ENCODE measurements at regions not wholly inside any gene's neighbourhood (a gene's known extent, or its start where the extent isn't known, plus 50 kb on each side); places are given as distances from the start of the nearest gene placed in this dataset.

GRCh38 chrX:112513154-112513553, 166.6 kb downstream of the LHFPL1 start:
- H2AFZ ChIP-seq (ENCODE audit: low read depth, low read length): no peak overlapping the region
- 78% methylated on average over 1 of the region's 3 CpGs for WGBS
- no peaks in the 10 kb centered on the region for H3K79me1 ChIP-seq (replicated peaks; ENCODE audit: low read length, poor library complexity, severe bottlenecking)
- no peak overlapping the region for H2AK5ac ChIP-seq (ENCODE audit: low read length, severe bottlenecking)
- no peak overlapping the region for H2BK15ac ChIP-seq (ENCODE audit: low read depth, poor library complexity, severe bottlenecking)
- no peak overlapping the region for H3K4ac ChIP-seq (ENCODE audit: low read depth in 1 of 2, low read length in 2 of 2)
- H3K36me3 ChIP-seq (ENCODE audit: control insufficient read depth in 1 of 2, insufficient read depth in 2 of 2, low read depth in 1 of 2, low read length in 2 of 2): no peaks in the 10 kb centered on the region
- peaks cover 24% of the 10 kb centered on the region for H3K9me3 ChIP-seq (ENCODE audit: control insufficient read depth, low read length)
- no peaks in the 10 kb centered on the region for H3K27me3 ChIP-seq (ENCODE audit: control insufficient read depth in 1 of 2, insufficient read depth in 1 of 2, low read length in 2 of 2)
- no peak overlapping the region for H4K91ac ChIP-seq (ENCODE audit: low read length)
- H3K18ac ChIP-seq (ENCODE audit: low read depth in 1 of 2, low read length in 2 of 2): no peak overlapping the region
- H2BK120ac ChIP-seq (ENCODE audit: low read depth, low read length): no peak overlapping the region
- H3K4me3 ChIP-seq (ENCODE audit: insufficient read depth in 1 of 2, low read depth in 1 of 2, low read length in 2 of 2): no peak overlapping the region
- no peak overlapping the region for H3K23ac ChIP-seq (ENCODE audit: low read length in 2 of 2)
- no peak overlapping the region for H4K8ac ChIP-seq (ENCODE audit: low read length)
- no peak overlapping the region for H2BK12ac ChIP-seq (ENCODE audit: low read length in 2 of 2)
- H3K9ac ChIP-seq (ENCODE audit: low read length): no peak overlapping the region
- H3K4me1 ChIP-seq (ENCODE audit: control insufficient read depth, insufficient read depth, low read depth, low read length): no peaks in the 10 kb centered on the region
- peak; percentile 20 for DNase-seq
- no peak overlapping the region for H3K27ac ChIP-seq (ENCODE audit: low read length, poor library complexity, severe bottlenecking)
- H2BK5ac ChIP-seq (ENCODE audit: low read depth, low read length, poor library complexity, severe bottlenecking): no peak overlapping the region
- H3K4me2 ChIP-seq (ENCODE audit: low read length, poor library complexity, severe bottlenecking): no peak overlapping the region
- no peak overlapping the region for H3K14ac ChIP-seq (ENCODE audit: low read length in 2 of 2)

GRCh38 chrX:112512509-112512908, 167.2 kb downstream of the LHFPL1 start:
- Histone ChIP-seq H3K4me1 (ENCODE audit: control insufficient read depth, insufficient read depth, low read depth, low read length) (no peaks in the 10 kb centered on the region), H2BK120ac (ENCODE audit: low read depth, low read length) (no peak overlapping the region), H3K23ac (ENCODE audit: low read length in 2 of 2) (no peak overlapping the region), H2BK12ac (ENCODE audit: low read length in 2 of 2) (no peak overlapping the region), H3K36me3 (ENCODE audit: control insufficient read depth in 1 of 2, insufficient read depth in 2 of 2, low read depth in 1 of 2, low read length in 2 of 2) (no peaks in the 10 kb centered on the region), H3K4me2 (ENCODE audit: low read length, poor library complexity, severe bottlenecking) (no peak overlapping the region), H4K91ac (ENCODE audit: low read length) (no peak overlapping the region), H3K9me3 (ENCODE audit: control insufficient read depth, low read length) (peaks cover 24% of the 10 kb centered on the region), H2BK5ac (ENCODE audit: low read depth, low read length, poor library complexity, severe bottlenecking) (no peak overlapping the region), H3K27me3 (ENCODE audit: control insufficient read depth in 1 of 2, insufficient read depth in 1 of 2, low read length in 2 of 2) (no peaks in the 10 kb centered on the region), H2AFZ (ENCODE audit: low read depth, low read length) (no peak overlapping the region), H3K18ac (ENCODE audit: low read depth in 1 of 2, low read length in 2 of 2) (no peak overlapping the region), H3K4ac (ENCODE audit: low read depth in 1 of 2, low read length in 2 of 2) (no peak overlapping the region), H2AK5ac (ENCODE audit: low read length, severe bottlenecking) (no peak overlapping the region), H3K27ac (ENCODE audit: low read length, poor library complexity, severe bottlenecking) (no peak overlapping the region), H3K4me3 (ENCODE audit: insufficient read depth in 1 of 2, low read depth in 1 of 2, low read length in 2 of 2) (no peak overlapping the region), H4K8ac (ENCODE audit: low read length) (no peak overlapping the region), H3K79me1 (replicated peaks; ENCODE audit: low read length, poor library complexity, severe bottlenecking) (no peaks in the 10 kb centered on the region), H3K14ac (ENCODE audit: low read length in 2 of 2) (no peak overlapping the region), H2BK15ac (ENCODE audit: low read depth, poor library complexity, severe bottlenecking) (no peak overlapping the region), H3K9ac (ENCODE audit: low read length) (no peak overlapping the region)
- no CpG with 5 or more reads among the region's 3 CpGs for WGBS
- no peak for DNase-seq

- no peak overlapping the region for H2AK5ac ChIP-seq (ENCODE audit: low read length, severe bottlenecking)
- no peak overlapping the region for H2BK12ac ChIP-seq (ENCODE audit: low read length in 2 of 2)
- WGBS: 90% methylated on average over 2 of the region's 3 CpGs
These were observed 169.1 kb downstream of the LHFPL1 start for GRCh38 chrX:112510629-112511028.

DNA sequence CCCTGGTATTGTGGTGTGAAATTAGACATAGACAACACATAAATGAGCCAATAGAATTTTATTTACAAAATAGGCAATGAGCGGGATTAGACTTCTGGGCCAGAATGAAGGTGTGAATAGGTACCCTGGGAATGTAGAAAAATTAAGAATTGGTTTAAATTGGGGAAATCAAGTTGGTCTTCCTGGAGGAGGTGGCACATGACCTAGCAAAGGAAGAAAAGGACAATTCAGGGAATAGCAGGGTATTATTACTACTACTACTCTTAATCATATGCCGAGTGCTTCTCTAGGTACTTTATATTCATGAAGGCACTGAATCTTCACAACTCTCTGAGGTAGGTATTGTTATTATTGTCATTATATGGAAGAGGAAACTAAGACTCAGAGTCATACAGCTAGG, 202.1 kb downstream of the LHFPL1 start:
- Histone ChIP-seq H3K14ac (ENCODE audit: low read length in 2 of 2) (no peak overlapping the region), H3K23ac (ENCODE audit: low read length in 2 of 2) (no peak overlapping the region), H2AFZ (ENCODE audit: low read depth, low read length) (no peak overlapping the region), H3K18ac (ENCODE audit: low read depth in 1 of 2, low read length in 2 of 2) (no peak overlapping the region), H2BK15ac (ENCODE audit: low read depth, poor library complexity, severe bottlenecking) (no peak overlapping the region), H2AK5ac (ENCODE audit: low read length, severe bottlenecking) (no peak overlapping the region), H3K4me1 (ENCODE audit: control insufficient read depth, insufficient read depth, low read depth, low read length) (no peaks in the 10 kb centered on the region), H3K36me3 (ENCODE audit: control insufficient read depth in 1 of 2, insufficient read depth in 2 of 2, low read depth in 1 of 2, low read length in 2 of 2) (no peaks in the 10 kb centered on the region), H3K27ac (ENCODE audit: low read length, poor library complexity, severe bottlenecking) (no peak overlapping the region), H3K4me3 (ENCODE audit: insufficient read depth in 1 of 2, low read depth in 1 of 2, low read length in 2 of 2) (no peak overlapping the region), H3K79me1 (replicated peaks; ENCODE audit: low read length, poor library complexity, severe bottlenecking) (no peaks in the 10 kb centered on the region), H4K8ac (ENCODE audit: low read length) (no peak overlapping the region), H2BK120ac (ENCODE audit: low read depth, low read length) (no peak overlapping the region), H4K91ac (ENCODE audit: low read length) (no peak overlapping the region), H3K9ac (ENCODE audit: low read length) (no peak overlapping the region), H3K4me2 (ENCODE audit: low read length, poor library complexity, severe bottlenecking) (no peak overlapping the region), H3K9me3 (ENCODE audit: control insufficient read depth, low read length) (peaks cover 18% of the 10 kb centered on the region), H2BK12ac (ENCODE audit: low read length in 2 of 2) (no peak overlapping the region), H2BK5ac (ENCODE audit: low read depth, low read length, poor library complexity, severe bottlenecking) (no peak overlapping the region), H3K4ac (ENCODE audit: low read depth in 1 of 2, low read length in 2 of 2) (no peak overlapping the region), H3K27me3 (ENCODE audit: control insufficient read depth in 1 of 2, insufficient read depth in 1 of 2, low read length in 2 of 2) (peaks cover 0 to 14% of the 10 kb centered on the region in 2 experiments)
- no peak for DNase-seq
- WGBS: 100% methylated on average over 1 of the region's 2 CpGs

More at GRCh38 chrX:112510629-112511028, 169.1 kb downstream of the LHFPL1 start:
- Histone ChIP-seq H4K91ac (ENCODE audit: low read length) (no peak overlapping the region), H3K4ac (ENCODE audit: low read depth in 1 of 2, low read length in 2 of 2) (no peak overlapping the region), H2BK120ac (ENCODE audit: low read depth, low read length) (no peak overlapping the region), H4K8ac (ENCODE audit: low read length) (no peak overlapping the region), H2AFZ (ENCODE audit: low read depth, low read length) (no peak overlapping the region), H3K36me3 (ENCODE audit: control insufficient read depth in 1 of 2, insufficient read depth in 2 of 2, low read depth in 1 of 2, low read length in 2 of 2) (no peaks in the 10 kb centered on the region), H3K4me1 (ENCODE audit: control insufficient read depth, insufficient read depth, low read depth, low read length) (no peaks in the 10 kb centered on the region), H3K14ac (ENCODE audit: low read length in 2 of 2) (no peak overlapping the region), H3K4me2 (ENCODE audit: low read length, poor library complexity, severe bottlenecking) (no peak overlapping the region), H3K23ac (ENCODE audit: low read length in 2 of 2) (no peak overlapping the region), H2BK5ac (ENCODE audit: low read depth, low read length, poor library complexity, severe bottlenecking) (no peak overlapping the region), H3K27me3 (ENCODE audit: control insufficient read depth in 1 of 2, insufficient read depth in 1 of 2, low read length in 2 of 2) (no peaks in the 10 kb centered on the region), H3K18ac (ENCODE audit: low read depth in 1 of 2, low read length in 2 of 2) (no peak overlapping the region), H3K9me3 (ENCODE audit: control insufficient read depth, low read length) (peaks cover 24% of the 10 kb centered on the region), H3K79me1 (replicated peaks; ENCODE audit: low read length, poor library complexity, severe bottlenecking) (no peaks in the 10 kb centered on the region), H3K27ac (ENCODE audit: low read length, poor library complexity, severe bottlenecking) (no peak overlapping the region), H3K9ac (ENCODE audit: low read length) (no peak overlapping the region), H3K4me3 (ENCODE audit: insufficient read depth in 1 of 2, low read depth in 1 of 2, low read length in 2 of 2) (no peak overlapping the region), H2BK15ac (ENCODE audit: low read depth, poor library complexity, severe bottlenecking) (no peak overlapping the region)
- no peak for DNase-seq
